ENCODE measurements at regions not wholly inside any gene's neighbourhood (a gene's known extent, or its start where the extent isn't known, plus 50 kb on each side); places are given as distances from the start of the nearest gene placed in this dataset.

DNA sequence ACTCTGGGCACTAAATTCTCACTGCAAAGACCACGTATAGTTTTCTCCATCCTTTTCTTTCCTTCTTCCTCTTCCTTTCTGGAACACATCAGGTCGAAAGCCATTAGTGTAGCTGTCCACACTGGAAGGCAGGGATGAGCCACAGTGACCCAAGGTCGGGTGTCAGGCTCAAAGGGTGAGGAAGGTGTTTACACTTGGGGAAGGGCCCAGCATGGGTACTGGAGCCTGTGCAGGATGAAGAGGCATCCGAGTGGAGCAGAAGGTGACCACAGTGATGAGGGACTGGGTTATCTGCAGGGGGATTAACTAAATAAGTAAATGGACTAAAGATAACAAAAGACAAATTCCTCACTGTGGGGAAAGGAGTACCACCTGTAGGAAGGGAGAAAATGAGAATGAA lies 164.0 kb downstream of the SOX9 start:
- no peak for DNase-seq
- in situ Hi-C loops (cut with MboI; ENCODE audit: low pct_unique_long_range_greater_than_20kb, low sequenced_read_pairs), result no loop called here

- no peak for DNase-seq
- in situ Hi-C loops (cut with MboI; ENCODE audit: low pct_unique_long_range_greater_than_20kb, low sequenced_read_pairs), result no loop called here
Measured at GRCh38 chr17:72287586-72287985, 166.8 kb downstream of the SOX9 start.

GRCh38 chr17:72294487-72294893 lies 173.7 kb downstream of the SOX9 start:
- DNase-seq, result no peak
- in situ Hi-C loops (cut with MboI; ENCODE audit: low pct_unique_long_range_greater_than_20kb, low sequenced_read_pairs), result no loop called here

DNA sequence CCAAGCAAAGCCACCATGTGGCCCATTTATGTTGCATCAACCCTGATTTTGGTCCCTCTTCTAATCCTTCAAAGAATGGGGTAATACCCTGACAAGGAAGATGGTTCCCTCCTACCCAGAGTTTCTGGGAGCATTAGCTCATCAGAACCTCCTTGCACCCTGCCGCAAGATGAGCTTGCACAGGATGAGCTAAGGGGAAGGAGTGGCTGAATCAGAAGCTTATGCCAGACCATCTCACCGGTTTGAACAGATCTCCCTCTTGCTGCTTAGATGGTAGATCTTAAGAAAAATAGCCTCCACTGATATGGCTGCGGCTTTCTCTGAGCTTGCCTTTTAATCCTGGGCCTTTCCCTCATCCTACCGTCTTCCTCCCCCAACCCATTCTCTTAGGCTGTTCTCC lies 175.1 kb downstream of the SOX9 start:
- in situ Hi-C loops (cut with MboI; ENCODE audit: low pct_unique_long_range_greater_than_20kb, low sequenced_read_pairs), result no loop called here
- DNase-seq, result no peak

GRCh38 chr17:72296456-72296855 lies 175.6 kb downstream of the SOX9 start:
- in situ Hi-C loops (cut with MboI; ENCODE audit: low pct_unique_long_range_greater_than_20kb, low sequenced_read_pairs), result no loop called here
- DNase-seq, result no peak

- DNase-seq, result no peak
- in situ Hi-C loops (cut with MboI; ENCODE audit: low pct_unique_long_range_greater_than_20kb, low sequenced_read_pairs), result no loop called here
Measured at GRCh38 chr17:72297326-72298115, 176.7 kb downstream of the SOX9 start.

DNA sequence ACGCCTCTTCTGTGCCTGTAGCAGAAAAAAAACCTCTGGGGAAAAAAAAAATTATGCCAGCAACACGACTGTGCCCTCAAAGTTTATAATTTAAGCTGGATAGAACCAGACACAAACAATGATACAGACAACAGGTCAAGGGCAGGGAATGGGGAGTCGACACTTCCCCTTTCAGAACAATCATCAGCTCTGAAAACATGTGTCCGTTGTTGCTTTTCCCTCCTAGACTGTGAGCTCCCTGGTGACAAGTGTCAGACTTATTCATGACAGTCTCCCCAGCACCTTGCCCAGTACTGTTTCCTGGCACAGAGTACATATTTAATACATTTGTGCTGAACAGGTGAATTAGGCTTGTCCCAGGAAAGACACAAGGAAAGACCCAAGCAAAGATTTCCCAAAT lies 178.3 kb downstream of the SOX9 start:
- in situ Hi-C loops (cut with MboI; ENCODE audit: low pct_unique_long_range_greater_than_20kb, low sequenced_read_pairs), result no loop called here
- no peak for DNase-seq

DNA sequence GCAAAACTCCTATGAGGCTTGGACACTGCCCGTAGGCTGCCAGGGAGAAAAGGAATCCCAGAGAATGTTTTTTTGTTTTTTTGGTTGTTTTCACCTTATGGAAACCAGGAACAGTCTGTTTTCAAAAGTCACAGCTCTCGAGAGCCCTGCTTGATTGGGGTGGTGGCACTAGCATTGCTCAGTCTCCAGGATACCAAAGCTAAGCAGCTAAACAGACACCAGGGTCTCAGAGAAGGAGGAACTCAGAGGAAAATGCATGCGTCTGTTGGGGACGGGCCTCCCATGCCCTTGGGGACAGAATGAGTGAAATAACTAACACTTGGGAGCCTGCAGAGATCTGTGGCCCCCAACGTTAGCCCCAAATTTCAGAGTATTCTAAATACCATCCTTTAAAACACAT lies 178.8 kb downstream of the SOX9 start:
- in situ Hi-C loops (cut with MboI; ENCODE audit: low pct_unique_long_range_greater_than_20kb, low sequenced_read_pairs), result no loop called here
- DNase-seq, result no peak

GRCh38 chr17:72301887-72302286 lies 181.1 kb downstream of the SOX9 start:
- no peak for DNase-seq
- in situ Hi-C loops (cut with MboI; ENCODE audit: low pct_unique_long_range_greater_than_20kb, low sequenced_read_pairs), result no loop called here

- in situ Hi-C loops (cut with MboI; ENCODE audit: low pct_unique_long_range_greater_than_20kb, low sequenced_read_pairs), result no loop called here
- no peak for DNase-seq
Measured at GRCh38 chr17:72302735-72303134, 181.9 kb downstream of the SOX9 start.

GRCh38 chr17:72303787-72304733 lies 183.2 kb downstream of the SOX9 start:
- no peak for DNase-seq

GRCh38 chr17:72304859-72305258 lies 184.0 kb downstream of the SOX9 start:
- in situ Hi-C loops (cut with MboI; ENCODE audit: low pct_unique_long_range_greater_than_20kb, low sequenced_read_pairs), result no loop called here
- no peak for DNase-seq

More at GRCh38 chr17:72303787-72304733, 183.2 kb downstream of the SOX9 start:
- in situ Hi-C loops (cut with MboI; ENCODE audit: low pct_unique_long_range_greater_than_20kb, low sequenced_read_pairs), result no loop called here

DNA sequence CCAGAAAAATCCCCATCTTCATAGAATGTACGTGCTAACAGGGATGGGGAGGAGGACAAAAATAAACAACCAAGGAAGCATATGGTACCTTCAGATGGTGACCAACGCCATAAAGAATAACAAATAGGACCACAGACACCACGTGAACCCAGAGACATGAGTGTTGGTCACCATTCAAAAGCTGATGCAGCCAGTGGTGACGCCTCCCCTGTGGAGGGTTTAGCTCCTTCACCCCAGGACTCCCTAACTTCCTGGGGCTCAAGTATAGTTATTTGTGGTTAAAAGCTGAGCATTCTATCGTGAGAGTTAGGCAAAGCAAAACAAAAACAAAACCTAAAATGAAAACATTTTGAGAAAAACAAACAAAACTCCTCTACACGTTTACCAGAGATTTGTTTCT lies 184.7 kb downstream of the SOX9 start:
- in situ Hi-C loops (cut with MboI; ENCODE audit: low pct_unique_long_range_greater_than_20kb, low sequenced_read_pairs), result no loop called here
- no peak for DNase-seq

DNA sequence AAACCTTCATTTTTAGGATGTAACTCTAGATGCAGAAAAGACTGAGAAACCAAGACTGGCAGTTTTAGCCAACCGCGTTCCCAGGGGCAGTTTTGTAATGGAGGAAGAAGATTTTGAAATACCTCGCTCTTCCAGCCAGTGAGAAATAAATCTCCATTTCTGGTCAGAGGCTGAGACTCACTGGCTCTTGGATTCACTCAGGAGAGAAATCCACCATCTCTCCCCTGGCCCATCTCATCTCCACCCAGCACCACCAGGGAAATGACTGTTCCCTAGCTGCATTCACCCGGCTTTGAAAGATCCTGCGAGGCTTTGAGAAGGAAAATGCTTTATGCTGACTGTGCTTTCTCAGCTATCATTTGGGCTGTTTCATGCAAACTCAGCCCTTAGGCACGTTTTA lies 185.2 kb downstream of the SOX9 start:
- in situ Hi-C loops (cut with MboI; ENCODE audit: low pct_unique_long_range_greater_than_20kb, low sequenced_read_pairs), result no loop called here

DNA sequence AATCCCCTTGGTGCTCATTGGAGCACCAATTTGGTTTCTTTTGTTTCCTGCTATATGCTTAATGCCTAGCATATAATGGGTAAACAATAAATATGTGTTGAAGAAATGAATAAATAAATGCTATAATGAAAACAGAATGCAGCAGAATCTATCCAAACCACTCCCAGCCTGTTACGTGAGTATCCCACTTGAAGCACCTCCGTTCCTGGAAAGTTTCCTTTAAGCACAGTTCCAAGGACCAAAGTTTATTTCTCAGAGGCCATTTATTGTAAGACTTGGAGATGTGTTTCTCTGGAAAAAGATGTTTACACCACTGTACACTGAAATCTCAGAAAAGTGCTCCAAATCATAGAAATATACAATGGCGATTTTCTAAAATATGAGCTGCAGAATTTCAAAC lies 187.0 kb downstream of the SOX9 start:
- in situ Hi-C loops (cut with MboI; ENCODE audit: low pct_unique_long_range_greater_than_20kb, low sequenced_read_pairs), result no loop called here
- DNase-seq, result no peak

More for the DNA sequence above, 185.2 kb downstream of the SOX9 start:
- DNase-seq, result no peak

- no peak for DNase-seq
- in situ Hi-C loops (cut with MboI; ENCODE audit: low pct_unique_long_range_greater_than_20kb, low sequenced_read_pairs), result no loop called here
Measured at GRCh38 chr17:72308744-72309385, 188.0 kb downstream of the SOX9 start.

DNA sequence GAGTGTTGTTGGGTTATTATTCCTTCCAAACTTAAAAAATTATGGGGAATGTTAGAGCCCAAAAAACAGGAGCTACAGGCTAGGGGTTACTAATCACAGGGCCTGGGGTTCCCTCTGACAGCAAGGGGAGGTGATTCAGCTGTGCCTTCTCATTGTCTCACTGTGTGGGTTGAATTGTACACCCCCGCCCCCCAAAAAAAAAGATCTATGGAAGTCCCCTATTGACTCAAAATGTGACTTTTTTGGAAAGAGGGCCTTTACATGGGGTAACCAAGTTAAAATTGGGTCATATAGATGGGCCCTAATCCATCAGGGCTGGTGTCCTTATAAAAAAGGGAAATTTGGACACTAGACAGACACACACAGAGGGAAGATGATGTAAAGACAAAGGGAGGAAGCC lies 190.2 kb downstream of the SOX9 start:
- no peak for DNase-seq
- in situ Hi-C loops (cut with MboI; ENCODE audit: low pct_unique_long_range_greater_than_20kb, low sequenced_read_pairs), result no loop called here

GRCh38 chr17:72315122-72315913 lies 194.5 kb downstream of the SOX9 start:
- no peak for DNase-seq
- in situ Hi-C loops (cut with MboI; ENCODE audit: low pct_unique_long_range_greater_than_20kb, low sequenced_read_pairs), result no loop called here

GRCh38 chr17:72318131-72318530 lies 197.3 kb downstream of the SOX9 start:
- no peak for DNase-seq
- in situ Hi-C loops (cut with MboI; ENCODE audit: low pct_unique_long_range_greater_than_20kb, low sequenced_read_pairs), result no loop called here

Measured in KBM-7 (cell line).